ENCODE measurements at regions not wholly inside any gene's neighbourhood (a gene's known extent, or its start where the extent isn't known, plus 50 kb on each side); places are given as distances from the start of the nearest gene placed in this dataset.

DNA sequence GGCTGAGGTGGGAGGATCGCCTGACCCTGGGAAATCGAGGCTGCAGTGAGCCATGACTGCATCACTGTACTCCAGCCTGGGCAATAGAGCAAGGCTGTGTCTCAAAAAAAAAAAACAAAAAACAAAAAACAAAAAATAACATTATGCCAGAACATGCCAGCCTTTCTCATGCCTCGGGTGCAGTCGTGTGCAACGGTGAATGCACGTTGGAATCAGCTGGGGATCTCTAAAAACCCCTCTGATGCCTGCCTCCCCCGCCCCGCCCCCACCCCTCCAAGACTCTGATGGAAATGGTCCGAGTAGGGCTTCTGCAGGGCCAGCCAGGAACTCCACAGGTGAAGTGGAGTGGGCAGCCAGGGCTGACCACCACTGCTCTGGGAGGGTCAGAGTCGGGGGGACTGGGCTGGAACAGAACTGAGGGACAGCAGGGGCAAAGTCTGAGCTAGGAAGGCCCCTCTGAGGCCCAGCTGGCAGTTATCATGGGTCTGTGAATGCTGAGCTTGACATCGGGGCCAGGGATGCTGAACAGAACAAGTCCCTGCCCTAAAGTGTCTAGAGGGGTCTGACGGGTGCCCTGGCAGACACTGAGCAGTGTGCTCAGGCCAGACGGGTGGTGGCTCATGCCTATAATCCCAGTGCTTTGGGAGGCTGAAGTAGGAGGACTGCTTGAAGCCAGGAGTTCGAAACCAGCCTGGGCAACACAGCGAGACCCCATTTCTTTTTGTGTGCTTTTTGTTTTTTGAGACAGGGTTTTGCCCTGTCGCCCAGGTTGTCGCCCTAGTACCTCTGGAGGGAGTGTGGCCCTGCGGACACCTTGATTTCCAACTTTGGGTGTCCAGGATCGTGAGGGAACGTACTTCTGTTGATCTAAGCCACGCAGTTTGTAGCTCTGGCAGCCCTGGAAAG is 193.4 kb upstream of the GSE1 start:
- TF ChIP-seq, protein P1, sequence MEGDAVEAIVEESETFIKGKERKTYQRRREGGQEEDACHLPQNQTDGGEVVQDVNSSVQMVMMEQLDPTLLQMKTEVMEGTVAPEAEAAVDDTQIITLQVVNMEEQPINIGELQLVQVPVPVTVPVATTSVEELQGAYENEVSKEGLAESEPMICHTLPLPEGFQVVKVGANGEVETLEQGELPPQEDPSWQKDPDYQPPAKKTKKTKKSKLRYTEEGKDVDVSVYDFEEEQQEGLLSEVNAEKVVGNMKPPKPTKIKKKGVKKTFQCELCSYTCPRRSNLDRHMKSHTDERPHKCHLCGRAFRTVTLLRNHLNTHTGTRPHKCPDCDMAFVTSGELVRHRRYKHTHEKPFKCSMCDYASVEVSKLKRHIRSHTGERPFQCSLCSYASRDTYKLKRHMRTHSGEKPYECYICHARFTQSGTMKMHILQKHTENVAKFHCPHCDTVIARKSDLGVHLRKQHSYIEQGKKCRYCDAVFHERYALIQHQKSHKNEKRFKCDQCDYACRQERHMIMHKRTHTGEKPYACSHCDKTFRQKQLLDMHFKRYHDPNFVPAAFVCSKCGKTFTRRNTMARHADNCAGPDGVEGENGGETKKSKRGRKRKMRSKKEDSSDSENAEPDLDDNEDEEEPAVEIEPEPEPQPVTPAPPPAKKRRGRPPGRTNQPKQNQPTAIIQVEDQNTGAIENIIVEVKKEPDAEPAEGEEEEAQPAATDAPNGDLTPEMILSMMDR (IDR thresholded peaks at IDR 0.05; ENCODE audit: low read depth, low read length, missing control alignments), result no peak
- DNase-seq (ENCODE audit: low read depth), result no peak
- in situ Hi-C loops (cut with HindIII; ENCODE audit: low sequenced_read_pairs), result no loop called here
- H3K4me3 ChIP-seq (ENCODE audit: low read depth, low read length), result no peak overlapping the region

DNA sequence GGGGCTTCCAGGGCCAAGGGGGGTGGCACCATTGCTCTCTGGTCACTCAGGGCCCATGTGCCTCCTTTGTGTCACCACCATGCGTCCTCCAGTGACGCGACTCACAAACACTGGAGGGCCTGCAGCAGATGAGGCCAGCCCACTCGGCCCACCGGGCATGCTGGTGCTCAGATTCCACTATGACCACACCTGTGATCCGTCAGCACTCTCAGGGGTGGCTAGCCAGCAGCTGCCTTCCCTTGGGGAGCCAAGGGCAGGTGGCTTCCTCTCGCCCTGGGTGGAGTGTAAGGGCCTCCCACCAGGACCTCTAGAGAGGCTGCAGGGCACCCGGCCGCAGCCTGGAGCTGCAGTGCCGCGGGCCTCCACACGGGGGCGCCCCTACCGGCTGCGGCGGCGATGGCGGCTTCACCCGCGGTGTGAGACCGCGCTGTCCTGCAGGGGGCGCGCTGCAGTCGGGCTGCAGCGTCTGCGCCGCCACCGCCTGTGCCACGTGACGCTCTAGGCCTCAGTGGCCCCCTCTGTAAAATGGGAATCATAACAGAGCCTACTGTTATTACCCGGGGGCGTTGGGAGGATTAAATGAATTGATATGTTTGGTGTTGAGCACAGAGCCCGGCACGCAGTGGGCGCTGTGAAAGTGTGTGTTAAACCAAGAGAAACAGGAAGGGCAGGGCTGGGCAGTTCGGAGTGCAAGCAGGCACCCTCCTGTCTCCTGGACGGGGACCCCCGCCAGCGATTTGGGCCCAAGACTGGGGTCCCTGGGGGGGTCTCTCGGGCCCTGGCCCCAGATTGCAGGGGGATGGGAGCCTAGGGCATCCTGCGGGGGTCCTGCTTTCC is 192.4 kb upstream of the GSE1 start:
- DNase-seq (ENCODE audit: low read depth), result no peak

DNA sequence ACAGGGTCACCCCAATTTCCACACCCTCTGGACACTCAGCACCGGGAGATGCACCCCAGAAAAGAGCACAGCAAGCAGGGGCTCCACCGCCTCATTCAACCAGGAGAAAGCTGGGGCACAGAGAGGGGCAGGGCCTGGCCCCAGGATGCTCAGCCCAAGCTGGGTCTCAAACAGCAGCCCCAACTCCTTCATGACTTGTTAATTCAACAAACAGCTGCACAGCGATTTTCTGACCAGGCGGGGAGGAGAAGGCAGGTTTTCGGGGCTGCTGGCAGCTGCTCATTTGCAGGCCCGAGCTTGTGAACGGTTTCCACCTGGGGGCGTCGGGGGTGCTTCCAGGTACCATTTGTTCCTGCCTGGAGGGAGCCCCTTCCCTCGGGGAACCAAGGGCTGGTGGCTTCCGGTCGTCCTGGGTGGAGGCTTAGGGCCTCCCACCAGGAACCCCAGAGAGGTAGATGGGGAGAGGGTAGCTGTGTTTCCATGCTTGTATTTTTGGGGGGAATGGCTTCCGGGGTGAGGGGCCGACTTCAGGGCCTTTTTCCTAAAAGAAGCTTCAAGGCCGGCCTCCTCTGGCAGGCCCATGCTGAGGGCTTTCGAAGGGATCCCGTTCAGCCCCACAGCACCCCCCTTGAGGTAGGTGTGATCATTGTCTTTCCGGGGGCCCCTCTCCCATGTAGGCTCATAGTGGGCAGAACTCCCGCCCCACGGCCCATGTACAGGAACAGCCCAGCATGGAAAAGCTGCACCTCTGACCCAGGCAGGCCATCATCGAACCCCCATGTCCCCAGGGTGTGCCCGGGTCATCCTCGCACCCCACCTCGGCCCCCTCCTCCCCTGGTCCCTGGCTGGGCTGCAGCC is 191.6 kb upstream of the GSE1 start:
- TF ChIP-seq, protein P1 (IDR thresholded peaks at IDR 0.05; ENCODE audit: low read depth, low read length, missing control alignments), result no peak
- in situ Hi-C loops (cut with HindIII; ENCODE audit: low sequenced_read_pairs), result no loop called here
- no peak overlapping the region for H3K4me3 ChIP-seq (ENCODE audit: low read depth, low read length)
- DNase-seq (ENCODE audit: low read depth), result no peak

More for the DNA sequence above, 192.4 kb upstream of the GSE1 start:
- H3K4me3 ChIP-seq (ENCODE audit: low read depth, low read length), result no peak overlapping the region
- in situ Hi-C loops (cut with HindIII; ENCODE audit: low sequenced_read_pairs), result no loop called here
- TF ChIP-seq, protein P1 (IDR thresholded peaks at IDR 0.05; ENCODE audit: low read depth, low read length, missing control alignments), result peak; percentile 92

DNA sequence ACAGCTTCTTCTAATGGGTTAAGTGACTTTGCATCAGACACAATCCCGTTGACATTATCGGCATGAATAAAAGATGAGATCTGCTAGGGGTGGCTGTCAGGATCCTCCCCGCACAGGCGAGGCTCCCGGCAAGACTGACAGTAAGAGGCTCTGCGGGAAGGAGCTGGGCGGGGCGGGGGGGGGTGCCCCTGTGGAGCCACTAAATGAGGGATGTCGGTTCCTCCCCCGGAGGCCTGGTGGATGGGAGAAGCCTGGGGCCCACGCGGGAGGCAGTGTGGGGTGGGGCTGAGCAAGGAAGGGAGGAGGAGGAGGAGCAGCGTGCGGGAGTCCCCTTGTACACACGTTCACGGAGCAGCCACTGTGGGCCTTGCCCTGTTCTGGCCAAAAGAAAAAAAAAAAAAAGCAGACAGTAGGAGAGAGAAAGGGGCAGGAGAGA is 190.9 kb upstream of the GSE1 start:
- in situ Hi-C loops (cut with HindIII; ENCODE audit: low sequenced_read_pairs), result no loop called here
- TF ChIP-seq, protein P1 (IDR thresholded peaks at IDR 0.05; ENCODE audit: low read depth, low read length, missing control alignments), result no peak
- DNase-seq (ENCODE audit: low read depth), result no peak
- no peak overlapping the region for H3K4me3 ChIP-seq (ENCODE audit: low read depth, low read length)

DNA sequence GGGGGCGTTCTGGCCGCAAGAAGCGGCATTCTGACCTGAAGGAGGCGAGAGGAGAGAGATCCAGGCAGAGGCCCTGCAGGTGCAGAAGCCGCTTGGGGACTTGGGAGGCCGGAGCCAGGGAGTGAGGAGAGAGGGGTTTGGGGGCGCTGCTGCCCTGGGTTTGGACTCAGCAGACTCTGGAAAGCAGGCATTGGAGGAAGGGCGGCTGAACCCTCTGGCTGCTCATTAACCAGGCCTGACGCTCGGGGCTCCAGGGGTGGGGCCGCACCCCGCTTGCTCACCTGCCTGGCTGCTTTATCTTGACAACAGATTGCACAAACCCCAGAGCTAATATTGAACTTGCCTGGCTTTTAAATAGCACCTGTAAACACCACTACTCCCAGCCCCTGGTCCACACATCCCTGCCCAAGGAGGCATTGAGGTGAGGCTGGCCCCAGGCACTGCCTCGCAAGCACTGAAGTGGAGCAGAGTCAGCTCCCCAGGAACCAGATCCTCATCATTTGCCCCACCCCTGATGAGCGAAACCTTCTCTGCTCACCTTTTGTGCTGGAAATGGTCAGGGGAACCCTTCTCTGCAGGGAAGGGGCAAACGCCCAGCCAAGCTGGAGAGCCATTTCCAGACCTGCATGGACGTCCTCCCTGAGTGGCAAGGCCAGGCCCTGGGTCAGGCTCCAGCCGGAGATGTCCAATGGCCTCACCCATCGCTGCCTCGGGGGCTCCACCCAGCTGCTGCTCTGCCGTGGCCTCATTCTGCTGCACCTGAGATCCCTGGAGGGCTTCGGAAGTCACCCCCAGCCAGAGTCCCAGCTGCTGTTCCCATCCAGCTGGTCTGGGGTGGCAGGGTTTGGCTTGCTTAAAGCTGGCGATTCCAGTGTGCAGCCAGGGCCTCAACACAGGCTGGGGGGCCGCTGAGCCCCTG is 190.2 kb upstream of the GSE1 start:
- TF ChIP-seq, protein P1 (IDR thresholded peaks at IDR 0.05; ENCODE audit: low read depth, low read length, missing control alignments), result no peak
- no peak overlapping the region for H3K4me3 ChIP-seq (ENCODE audit: low read depth, low read length)
- DNase-seq (ENCODE audit: low read depth), result no peak
- in situ Hi-C loops (cut with HindIII; ENCODE audit: low sequenced_read_pairs), result no loop called here
